Spinal cord (tissue), 9 donors: ENCODE measurements at regions not wholly inside any gene's neighbourhood (a gene's known extent, or its start where the extent isn't known, plus 50 kb on each side); places are given as distances from the start of the nearest gene placed in this dataset.
"Not testable (repeated sequence)": the region's sequence is repeated elsewhere in the genome, so short reads cannot be mapped to it uniquely, and the experiment has no call there.

Experiments used
- DNase-seq, 6 donors: peaks; one replicate each; pipeline versions ENCODE4 v3.0.0 to v3.0.0-alpha.2; 2013 to 2015; ENCODE audit warnings: low spot score in 6 of 6, low read depth in 4 of 6
- H3K27ac ChIP-seq: one replicate; pipeline ENCODE4 v1.5.1; 2013; ENCODE audit warnings: low read depth, low read length, control low read depth
- H3K27me3 ChIP-seq: one replicate; pipeline ENCODE4 v1.6.1; 2013; ENCODE audit warnings: low read length; ENCODE audit not compliant: control insufficient read depth, insufficient read depth
- H3K36me3 ChIP-seq: one replicate; pipeline ENCODE4 v1.6.1; 2013; ENCODE audit warnings: low read length; ENCODE audit not compliant: control insufficient read depth, insufficient read depth
- H3K4me1 ChIP-seq: one replicate; pipeline ENCODE4 v1.6.1; 2013; ENCODE audit warnings: low read length; ENCODE audit not compliant: control insufficient read depth, insufficient read depth
- H3K4me3 ChIP-seq: one replicate; pipeline ENCODE4 v1.5.1; 2013; ENCODE audit warnings: low read depth, low read length, control low read depth
- H3K9me3 ChIP-seq: one replicate; pipeline ENCODE4 v1.6.1; 2013; ENCODE audit warnings: low read length; ENCODE audit not compliant: control insufficient read depth, insufficient read depth
- WGBS: methylation state at CpG from one replicate; pipeline ENCODE4 v1.1.5; 2013; ENCODE audit warnings: missing lambda C conversion rate; ENCODE audit not compliant: insufficient coverage; 5-methylcytosine and 5-hydroxymethylcytosine counted together
- donor health status: healthy.

GRCh38 chr6:167227984-167228383 is 63.1 kb upstream of the UNC93A start:
- H3K27me3 ChIP-seq = peaks cover 2% of the 10 kb centered on the region

GRCh38 chr6:167229586-167229985 is 61.5 kb upstream of the UNC93A start:
- no peaks in the 10 kb centered on the region for H3K36me3 ChIP-seq
- no peak for DNase-seq
- no peaks in the 10 kb centered on the region for H3K9me3 ChIP-seq
- H3K27me3 ChIP-seq = peaks cover 2% of the 10 kb centered on the region
- no peak overlapping the region for H3K4me3 ChIP-seq
- 71% methylated on average over 4 of the region's 4 CpGs for WGBS
- H3K4me1 ChIP-seq = no peaks in the 10 kb centered on the region
- no peak overlapping the region for H3K27ac ChIP-seq

More at GRCh38 chr6:167227984-167228383, 63.1 kb upstream of the UNC93A start:
- Histone ChIP-seq H3K36me3 (no peaks in the 10 kb centered on the region), H3K27ac (no peak overlapping the region), H3K9me3 (no peaks in the 10 kb centered on the region), H3K4me3 (no peak overlapping the region), H3K4me1 (no peaks in the 10 kb centered on the region)
- DNase-seq = no peak
- 49% methylated on average over 7 of the region's 7 CpGs for WGBS

GRCh38 chr6:167230288-167230687 is 60.8 kb upstream of the UNC93A start:
- no peak overlapping the region for H3K27ac ChIP-seq
- H3K4me3 ChIP-seq = no peak overlapping the region
- no peak for DNase-seq
- no peaks in the 10 kb centered on the region for H3K4me1 ChIP-seq
- H3K9me3 ChIP-seq = no peaks in the 10 kb centered on the region
- no peaks in the 10 kb centered on the region for H3K36me3 ChIP-seq
- H3K27me3 ChIP-seq = peaks cover 2% of the 10 kb centered on the region

- DNase-seq = no peak
- no CpG with 5 or more reads among the region's 3 CpGs for WGBS
- H3K27ac ChIP-seq = no peak overlapping the region
- H3K4me1 ChIP-seq = no peaks in the 10 kb centered on the region
- H3K27me3 ChIP-seq = no peaks in the 10 kb centered on the region
- H3K4me3 ChIP-seq = no peak overlapping the region
- H3K9me3 ChIP-seq = no peaks in the 10 kb centered on the region
- peaks cover 3% of the 10 kb centered on the region for H3K36me3 ChIP-seq
Observed at GRCh38 chr6:167232356-167232755, 58.8 kb upstream of the UNC93A start.

- no peaks in the 10 kb centered on the region for H3K9me3 ChIP-seq
- peaks cover 3% of the 10 kb centered on the region for H3K36me3 ChIP-seq
- no peaks in the 10 kb centered on the region for H3K4me1 ChIP-seq
- no peak for DNase-seq
- no peak overlapping the region for H3K27ac ChIP-seq
- H3K4me3 ChIP-seq = no peak overlapping the region
- H3K27me3 ChIP-seq = no peaks in the 10 kb centered on the region
- 60% methylated on average over 5 of the region's 6 CpGs for WGBS
Observed at GRCh38 chr6:167233490-167233889, 57.6 kb upstream of the UNC93A start.

GRCh38 chr6:167234576-167234975 is 56.5 kb upstream of the UNC93A start:
- H3K9me3 ChIP-seq, H3K4me1 ChIP-seq, H3K27ac ChIP-seq, H3K4me3 ChIP-seq, H3K27me3 ChIP-seq, H3K36me3 ChIP-seq, DNase-seq: not testable (repeated sequence)
- no CpG with 5 or more reads among the region's 6 CpGs for WGBS

- no peak for DNase-seq
Observed at GRCh38 chr6:167235005-167235404, 56.1 kb upstream of the UNC93A start.

GRCh38 chr6:167235421-167236238 is 55.5 kb upstream of the UNC93A start:
- Histone ChIP-seq H3K27ac (no peak overlapping the region), H3K4me3 (no peak overlapping the region)
- 93% methylated on average over 38 of the region's 38 CpGs for WGBS

More at GRCh38 chr6:167235005-167235404, 56.1 kb upstream of the UNC93A start:
- no peaks in the 10 kb centered on the region for H3K4me1 ChIP-seq
- no peak overlapping the region for H3K4me3 ChIP-seq
- H3K36me3 ChIP-seq = peaks cover 3% of the 10 kb centered on the region
- no peak overlapping the region for H3K27ac ChIP-seq
- 81% methylated on average over 9 of the region's 9 CpGs for WGBS
- no peaks in the 10 kb centered on the region for H3K9me3 ChIP-seq
- H3K27me3 ChIP-seq = no peaks in the 10 kb centered on the region

GRCh38 chr6:167236239-167236571 is 54.9 kb upstream of the UNC93A start:
- no peak overlapping the region for H3K4me3 ChIP-seq
- DNase-seq = no peak
- no peaks in the 10 kb centered on the region for H3K27me3 ChIP-seq
- peaks cover 4% of the 10 kb centered on the region for H3K4me1 ChIP-seq
- no peak overlapping the region for H3K27ac ChIP-seq
- H3K36me3 ChIP-seq = peaks cover 3% of the 10 kb centered on the region
- WGBS = 74% methylated on average over 15 of the region's 16 CpGs
- no peaks in the 10 kb centered on the region for H3K9me3 ChIP-seq

More at GRCh38 chr6:167235421-167236238, 55.5 kb upstream of the UNC93A start:
- H3K4me1 ChIP-seq = no peaks in the 10 kb centered on the region
- no peak for DNase-seq
- no peaks in the 10 kb centered on the region for H3K27me3 ChIP-seq
- H3K9me3 ChIP-seq = no peaks in the 10 kb centered on the region
- peaks cover 3% of the 10 kb centered on the region for H3K36me3 ChIP-seq

- no peak for DNase-seq
- H3K4me1 ChIP-seq = peaks cover 15% of the 10 kb centered on the region
- H3K4me3 ChIP-seq = no peak overlapping the region
- 82% methylated on average over 9 of the region's 14 CpGs for WGBS
- no peak overlapping the region for H3K27ac ChIP-seq
- peaks cover 3% of the 10 kb centered on the region for H3K36me3 ChIP-seq
- no peaks in the 10 kb centered on the region for H3K9me3 ChIP-seq
- H3K27me3 ChIP-seq = no peaks in the 10 kb centered on the region
Observed at GRCh38 chr6:167237438-167238145, 53.5 kb upstream of the UNC93A start.
